ENCODE measurements at regions not wholly inside any gene's neighbourhood (a gene's known extent, or its start where the extent isn't known, plus 50 kb on each side); places are given as distances from the start of the nearest gene placed in this dataset.

DNA sequence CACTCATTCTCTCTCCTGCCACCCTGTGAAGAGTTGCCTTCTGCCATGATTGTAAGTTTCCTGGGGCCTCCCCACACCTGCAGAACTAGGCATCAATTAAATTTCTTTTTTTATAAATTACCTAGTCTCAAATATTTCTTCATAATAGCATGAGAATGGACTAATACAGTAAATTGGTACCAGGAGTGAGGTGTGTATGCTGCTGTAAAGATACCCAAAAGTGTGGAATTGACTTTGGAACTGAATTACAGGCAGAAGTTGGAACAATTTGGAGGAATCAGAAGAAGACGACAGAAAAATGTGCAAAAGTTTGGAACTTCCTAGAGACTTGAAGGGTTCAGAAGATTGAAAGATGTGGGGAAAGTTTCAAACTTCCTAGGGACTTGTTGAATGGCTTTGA, 308.1 kb upstream of the TMPRSS15 start:
- H3K4me3 Mint-ChIP-seq: no peak overlapping the region
- H3K9me3 Mint-ChIP-seq: peaks cover 13% of the 10 kb centered on the region
- ATAC-seq (no peak), DNase-seq (no peak)
- H3K27ac Mint-ChIP-seq: no peak overlapping the region
- H3K4me1 Mint-ChIP-seq (ENCODE audit: low read depth): no peaks in the 10 kb centered on the region
- intact Hi-C loops (cut with micrococcal nuclease): no loop called here
- CTCF ChIA-PET: no interaction called here
- no peaks in the 10 kb centered on the region for H3K27me3 Mint-ChIP-seq
- H3K36me3 Mint-ChIP-seq (ENCODE audit: low read depth): no peaks in the 10 kb centered on the region
- POLR2A ChIA-PET: no interaction called here
- TF ChIP-seq, protein P1, sequence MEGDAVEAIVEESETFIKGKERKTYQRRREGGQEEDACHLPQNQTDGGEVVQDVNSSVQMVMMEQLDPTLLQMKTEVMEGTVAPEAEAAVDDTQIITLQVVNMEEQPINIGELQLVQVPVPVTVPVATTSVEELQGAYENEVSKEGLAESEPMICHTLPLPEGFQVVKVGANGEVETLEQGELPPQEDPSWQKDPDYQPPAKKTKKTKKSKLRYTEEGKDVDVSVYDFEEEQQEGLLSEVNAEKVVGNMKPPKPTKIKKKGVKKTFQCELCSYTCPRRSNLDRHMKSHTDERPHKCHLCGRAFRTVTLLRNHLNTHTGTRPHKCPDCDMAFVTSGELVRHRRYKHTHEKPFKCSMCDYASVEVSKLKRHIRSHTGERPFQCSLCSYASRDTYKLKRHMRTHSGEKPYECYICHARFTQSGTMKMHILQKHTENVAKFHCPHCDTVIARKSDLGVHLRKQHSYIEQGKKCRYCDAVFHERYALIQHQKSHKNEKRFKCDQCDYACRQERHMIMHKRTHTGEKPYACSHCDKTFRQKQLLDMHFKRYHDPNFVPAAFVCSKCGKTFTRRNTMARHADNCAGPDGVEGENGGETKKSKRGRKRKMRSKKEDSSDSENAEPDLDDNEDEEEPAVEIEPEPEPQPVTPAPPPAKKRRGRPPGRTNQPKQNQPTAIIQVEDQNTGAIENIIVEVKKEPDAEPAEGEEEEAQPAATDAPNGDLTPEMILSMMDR (IDR thresholded peaks at IDR 0.05): no peak

DNA sequence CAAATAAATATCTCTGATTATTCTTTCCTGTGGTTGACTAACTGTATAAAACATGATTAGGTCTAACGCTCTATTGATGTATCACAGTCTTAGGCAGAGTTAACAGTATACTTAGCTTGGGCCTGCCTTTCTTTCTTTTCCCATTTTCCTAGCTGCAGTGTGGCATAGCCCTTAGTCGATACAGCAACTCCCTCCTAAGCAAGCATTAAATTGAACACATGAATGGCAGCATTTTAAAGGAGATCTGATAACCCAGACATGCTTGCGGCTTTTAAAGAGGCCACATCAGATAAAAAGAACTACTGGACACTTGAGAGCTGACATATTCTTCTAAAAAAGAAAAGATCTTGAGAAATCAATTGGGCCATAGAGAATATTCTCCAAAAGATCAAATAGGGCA, 312.0 kb upstream of the TMPRSS15 start:
- ChIA-PET POLR2A (no interaction called here), CTCF (no interaction called here)
- Mint-ChIP-seq H3K4me1 (ENCODE audit: low read depth) (no peaks in the 10 kb centered on the region), H3K36me3 (ENCODE audit: low read depth) (no peaks in the 10 kb centered on the region), H3K4me3 (no peak overlapping the region), H3K9me3 (peaks cover 9% of the 10 kb centered on the region), H3K27me3 (no peaks in the 10 kb centered on the region), H3K27ac (no peak overlapping the region)
- intact Hi-C loops (cut with micrococcal nuclease): no loop called here
- TF ChIP-seq, protein P1 (IDR thresholded peaks at IDR 0.05): no peak
- DNase-seq: no peak
- ATAC-seq: no peak

DNA sequence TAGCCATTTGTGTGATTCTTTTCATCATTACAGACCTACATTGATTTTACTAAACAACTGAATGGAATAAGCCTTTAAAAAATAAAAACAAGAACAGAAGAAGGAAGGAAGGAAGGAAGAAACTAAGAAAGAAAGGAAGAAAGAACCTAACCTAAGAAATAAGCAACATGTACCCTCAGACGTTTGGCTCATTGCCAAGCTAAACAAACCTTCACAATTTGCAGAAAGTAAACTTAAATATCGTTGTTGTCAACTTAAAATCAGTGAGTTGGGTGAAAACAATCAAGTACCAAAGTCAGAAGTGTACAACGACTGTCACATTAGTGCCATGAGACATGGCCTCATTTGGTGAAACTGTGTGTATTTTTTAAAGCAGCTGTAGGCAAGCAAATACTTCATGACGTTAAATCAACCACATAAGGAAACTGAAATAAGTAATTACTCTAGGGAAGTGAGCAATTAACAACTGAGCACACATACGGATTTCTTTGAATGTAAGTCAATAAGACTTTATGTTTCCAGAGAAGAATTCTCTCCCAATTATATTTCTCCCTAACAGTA, 313.1 kb upstream of the TMPRSS15 start:
- Mint-ChIP-seq H3K4me3 (no peak overlapping the region), H3K4me1 (ENCODE audit: low read depth) (no peaks in the 10 kb centered on the region), H3K27me3 (no peaks in the 10 kb centered on the region), H3K9me3 (peaks cover 8% of the 10 kb centered on the region), H3K27ac (no peak overlapping the region), H3K36me3 (ENCODE audit: low read depth) (no peaks in the 10 kb centered on the region)
- no peak for DNase-seq
- intact Hi-C loops (cut with micrococcal nuclease): no loop called here
- ATAC-seq: no peak
- CTCF ChIA-PET: no interaction called here
- TF ChIP-seq, protein P1 (IDR thresholded peaks at IDR 0.05): no peak
- POLR2A ChIA-PET: no interaction called here

DNA sequence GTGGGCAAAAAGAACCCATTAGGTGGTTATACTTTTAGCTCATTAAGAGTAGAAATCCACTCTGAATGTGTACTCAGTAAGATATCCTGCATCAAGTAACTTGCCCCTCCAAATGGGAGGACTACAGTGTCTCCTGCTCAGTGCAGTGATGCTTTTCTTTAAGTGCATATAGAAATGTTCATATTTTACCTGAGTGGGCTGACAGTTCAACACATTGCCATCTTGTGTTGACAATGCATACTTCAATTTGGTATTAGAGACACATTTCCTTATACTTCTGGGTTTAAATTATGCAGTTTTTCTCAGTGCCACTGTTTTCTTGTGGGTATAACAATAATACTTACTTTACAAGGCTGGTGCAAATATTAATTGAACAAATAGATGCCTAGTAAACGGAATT, 318.6 kb upstream of the TMPRSS15 start:
- H3K27ac Mint-ChIP-seq: no peak overlapping the region
- TF ChIP-seq, protein P1 (IDR thresholded peaks at IDR 0.05): no peak
- intact Hi-C loops (cut with micrococcal nuclease): no loop called here
- no peaks in the 10 kb centered on the region for H3K36me3 Mint-ChIP-seq (ENCODE audit: low read depth)
- no peaks in the 10 kb centered on the region for H3K4me1 Mint-ChIP-seq (ENCODE audit: low read depth)
- peaks cover 10% of the 10 kb centered on the region for H3K9me3 Mint-ChIP-seq
- ATAC-seq (no peak), DNase-seq (no peak)
- POLR2A ChIA-PET: no interaction called here
- H3K27me3 Mint-ChIP-seq: no peaks in the 10 kb centered on the region
- CTCF ChIA-PET: no interaction called here
- H3K4me3 Mint-ChIP-seq: no peak overlapping the region

DNA sequence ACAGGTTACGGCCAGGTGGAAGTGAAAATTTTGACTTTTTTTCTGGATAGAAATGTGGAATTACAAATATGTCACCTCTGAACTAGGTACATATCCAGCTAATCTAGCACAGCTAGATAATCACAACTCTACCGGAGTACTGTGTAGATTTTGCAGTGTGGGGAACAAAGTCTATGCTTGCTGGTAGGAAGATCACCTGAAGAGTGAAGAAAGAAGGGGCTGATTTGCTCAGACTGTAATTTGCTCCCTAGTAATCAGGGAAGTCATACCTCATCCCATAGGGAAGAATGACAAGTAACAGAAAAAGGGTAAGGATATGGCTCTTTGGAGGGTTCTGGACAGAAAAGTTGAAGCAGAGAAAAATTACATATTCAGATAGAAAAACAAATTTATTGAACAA, 319.6 kb upstream of the TMPRSS15 start:
- ATAC-seq: no peak
- CTCF ChIA-PET: no interaction called here
- intact Hi-C loops (cut with micrococcal nuclease): no loop called here

More for the DNA sequence above, 319.6 kb upstream of the TMPRSS15 start:
- Mint-ChIP-seq H3K4me1 (ENCODE audit: low read depth) (no peaks in the 10 kb centered on the region), H3K36me3 (ENCODE audit: low read depth) (no peaks in the 10 kb centered on the region), H3K27me3 (no peaks in the 10 kb centered on the region), H3K9me3 (peaks cover 10% of the 10 kb centered on the region), H3K4me3 (no peak overlapping the region), H3K27ac (no peak overlapping the region)
- TF ChIP-seq, protein P1 (IDR thresholded peaks at IDR 0.05): no peak
- POLR2A ChIA-PET: no interaction called here
- no peak for DNase-seq
